NCI-H446 (cell line): ENCODE measurements at regions not wholly inside any gene's neighbourhood (a gene's known extent, or its start where the extent isn't known, plus 50 kb on each side); places are given as distances from the start of the nearest gene placed in this dataset.
A peak's percentile ranks its signal among the peaks of the same experiment; 100 is the strongest.

Source experiments
- DNase-seq, 2 experiments: peaks; one replicate each; lab custom pipeline; 2025; lab: John Stamatoyannopoulos, UW

GRCh38 chr10:132115732-132116131, 50.0 kb downstream of the JAKMIP3 start:
- no peak for DNase-seq

- no peak for DNase-seq
Measured at GRCh38 chr10:132117146-132117545, 51.4 kb downstream of the JAKMIP3 start.

- DNase-seq: no peak
Measured at GRCh38 chr10:132117636-132118190, 52.0 kb downstream of the JAKMIP3 start.

DNA sequence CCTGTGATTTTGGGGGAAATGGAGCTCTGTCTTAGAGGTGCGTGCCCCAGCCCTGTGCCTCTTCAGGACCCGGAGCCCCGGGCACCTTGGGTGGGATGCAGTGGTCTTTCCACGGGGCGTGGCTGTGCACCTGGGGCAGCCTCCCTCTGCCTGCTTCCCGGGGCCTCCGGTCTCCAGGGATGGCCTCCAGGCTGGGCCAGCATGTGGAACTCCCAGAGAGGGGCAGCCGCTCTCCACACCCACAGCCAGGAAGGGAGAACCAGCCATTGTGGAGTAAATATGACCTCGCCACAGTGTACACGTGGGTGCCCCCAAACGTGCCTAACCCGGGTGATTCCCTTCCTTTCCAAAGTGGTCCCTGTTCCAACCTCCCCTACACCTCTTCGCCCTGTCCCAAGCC, 52.6 kb downstream of the JAKMIP3 start:
- no peak for DNase-seq

- no peak for DNase-seq
Measured at GRCh38 chr10:132120200-132120599, 54.5 kb downstream of the JAKMIP3 start.

GRCh38 chr10:132120734-132121510, 55.2 kb downstream of the JAKMIP3 start:
- DNase-seq: no peak

DNA sequence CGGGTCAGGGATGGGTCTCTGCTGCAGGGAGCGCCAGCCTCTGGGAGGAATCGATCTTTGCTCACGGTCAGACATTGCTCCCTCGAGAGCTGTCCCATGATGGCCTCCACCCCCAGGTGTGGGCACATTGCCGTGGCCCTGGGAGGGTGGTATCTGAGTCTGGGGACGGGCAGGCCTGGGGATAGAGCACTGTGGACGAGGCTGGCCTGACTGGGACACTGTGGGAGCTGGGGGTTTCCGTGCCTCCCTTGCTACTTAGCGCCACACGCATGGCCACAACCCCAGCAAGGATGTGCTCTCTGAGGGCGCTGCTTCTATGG, 55.7 kb downstream of the JAKMIP3 start:
- no peak for DNase-seq

GRCh38 chr10:132122097-132122861, 56.5 kb downstream of the JAKMIP3 start:
- DNase-seq: no peak

DNA sequence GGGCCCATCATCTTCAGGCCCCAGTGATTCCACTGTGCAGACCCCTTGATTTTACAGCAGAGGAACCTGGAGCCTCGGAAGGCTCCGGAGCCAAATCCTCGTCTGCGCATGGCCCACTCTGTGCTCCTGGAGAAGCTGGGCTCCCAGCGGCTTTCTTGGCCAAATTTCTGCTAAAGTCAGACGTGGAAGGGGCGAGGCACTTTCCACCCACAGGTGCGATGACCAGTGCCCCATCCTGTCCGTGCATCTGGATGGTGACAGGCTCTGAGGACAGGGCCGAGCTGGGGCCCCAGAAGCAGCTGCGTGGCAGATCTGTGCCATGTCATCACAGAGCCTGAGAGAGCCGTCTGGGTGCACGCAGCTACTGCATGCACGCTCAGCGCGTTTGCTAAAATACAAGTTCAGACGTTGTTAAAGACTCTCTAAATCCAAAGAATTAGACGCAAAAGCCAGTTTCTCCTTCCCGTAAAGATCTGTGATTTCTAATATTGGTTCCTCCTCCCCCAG, 57.2 kb downstream of the JAKMIP3 start:
- no peak for DNase-seq

DNA sequence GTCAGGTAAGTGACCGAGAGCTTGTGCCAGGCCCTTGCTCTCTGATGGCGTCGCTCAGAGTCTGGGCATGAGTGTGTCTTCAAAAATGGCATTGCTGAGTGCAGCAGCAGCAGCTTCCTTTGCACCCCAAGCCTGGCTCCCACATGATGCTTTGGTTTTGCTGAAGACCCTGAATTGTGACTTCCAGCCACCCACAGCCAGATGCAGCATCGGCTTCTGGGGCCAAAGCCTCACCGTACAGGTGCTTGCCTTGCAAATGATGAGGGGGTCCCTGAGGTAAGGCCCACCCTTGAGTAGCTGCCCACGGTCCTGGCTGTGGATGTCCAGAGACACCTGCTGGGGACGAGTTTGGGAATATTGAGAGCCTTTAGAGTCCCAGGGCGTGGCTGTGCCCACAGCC, 57.9 kb downstream of the JAKMIP3 start:
- no peak for DNase-seq

DNA sequence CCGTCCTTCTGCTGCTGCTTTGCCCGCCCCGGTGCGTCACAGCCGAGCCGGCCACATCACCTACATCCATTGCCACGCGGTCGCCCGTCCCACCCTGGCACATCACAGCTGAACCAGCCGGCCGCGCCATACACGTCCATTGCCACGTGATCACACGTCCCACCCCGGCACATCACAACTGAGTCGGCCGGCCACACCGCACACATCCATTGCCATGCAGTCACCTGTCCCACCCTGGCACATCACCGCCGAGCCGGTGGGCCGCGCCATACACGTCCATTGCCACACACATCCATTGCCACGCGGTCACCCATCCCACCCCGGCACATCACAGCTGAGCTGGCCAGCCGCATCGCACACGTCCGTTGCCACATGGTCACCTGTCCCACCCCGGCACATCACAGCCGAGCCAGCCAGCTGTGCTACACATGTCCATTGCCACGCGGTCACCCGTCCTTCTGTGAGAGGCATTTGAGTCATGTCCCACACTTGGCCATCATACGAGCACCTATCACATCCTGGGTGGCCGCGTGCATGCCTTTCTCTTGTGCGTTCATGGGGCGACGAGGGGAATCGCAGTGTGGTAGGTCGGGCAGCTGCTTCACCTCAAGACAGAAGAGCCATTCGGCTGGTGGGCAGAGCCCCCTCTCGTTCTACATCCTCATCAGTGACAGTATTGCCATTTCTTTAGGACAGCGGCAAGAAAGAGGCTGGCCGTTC, 58.6 kb downstream of the JAKMIP3 start:
- DNase-seq: no peak

DNA sequence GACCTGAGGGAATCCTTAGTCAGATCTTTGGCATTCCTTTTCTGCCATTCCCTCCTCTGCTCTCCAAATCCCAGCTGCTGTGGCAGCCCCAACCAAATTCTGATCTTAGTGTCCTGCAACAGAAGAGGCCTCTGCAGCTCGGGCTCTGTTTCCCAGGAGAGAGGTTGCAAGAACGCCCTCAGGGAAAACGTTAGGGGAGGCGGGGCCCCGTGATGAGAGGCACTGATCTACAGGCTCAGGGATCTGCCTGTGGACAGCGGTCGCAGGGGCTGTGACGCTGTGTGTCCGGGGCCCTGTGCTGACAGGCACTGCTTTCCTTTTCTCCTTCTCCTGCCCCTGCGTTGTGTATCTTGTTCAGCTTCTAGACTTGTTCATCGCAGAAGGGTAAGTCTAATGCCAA, 57.3 kb upstream of the DPYSL4 start:
- DNase-seq: no peak

GRCh38 chr10:132130286-132131265, 56.2 kb upstream of the DPYSL4 start:
- no peak for DNase-seq

DNA sequence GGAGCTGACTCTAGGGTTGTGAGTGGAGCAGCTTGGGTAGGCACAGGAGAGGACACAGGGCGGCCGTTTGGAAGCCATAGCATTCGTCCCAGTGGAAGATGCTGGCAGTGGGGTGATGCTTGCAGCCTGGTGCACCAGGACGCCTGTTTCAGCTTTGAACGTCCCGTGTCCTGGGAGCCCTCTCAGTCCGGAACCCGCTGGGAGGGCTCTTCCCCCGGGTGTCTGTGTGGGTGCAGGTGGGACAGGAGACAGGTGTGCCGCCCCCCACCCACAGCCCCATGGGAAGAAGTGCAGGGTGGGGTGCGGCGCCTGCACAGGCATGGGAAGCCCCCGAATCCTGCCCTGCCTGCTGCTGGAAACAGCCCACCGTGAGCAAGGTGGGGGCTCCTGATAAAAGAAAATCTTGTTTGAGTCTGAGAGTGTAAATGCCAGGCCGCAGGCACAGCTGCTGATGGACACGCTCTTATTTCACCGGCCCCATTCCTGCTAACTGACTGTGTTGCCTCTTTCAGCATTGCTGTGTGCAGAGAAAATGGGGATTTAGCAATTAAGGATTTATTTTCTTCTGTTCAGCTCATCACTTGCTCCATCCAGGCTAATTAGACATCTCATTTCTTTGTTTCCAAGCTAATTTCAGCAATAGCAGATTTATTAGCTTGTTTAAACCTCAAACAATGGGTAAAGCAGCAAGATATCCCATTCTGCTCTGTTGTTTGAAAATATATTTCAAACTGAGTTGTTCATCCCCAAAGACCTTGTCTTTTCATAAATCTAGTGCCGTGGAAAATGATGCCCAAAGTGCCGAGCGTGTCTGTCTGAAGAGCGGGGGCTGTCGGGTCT, 54.9 kb upstream of the DPYSL4 start:
- DNase-seq: no peak

DNA sequence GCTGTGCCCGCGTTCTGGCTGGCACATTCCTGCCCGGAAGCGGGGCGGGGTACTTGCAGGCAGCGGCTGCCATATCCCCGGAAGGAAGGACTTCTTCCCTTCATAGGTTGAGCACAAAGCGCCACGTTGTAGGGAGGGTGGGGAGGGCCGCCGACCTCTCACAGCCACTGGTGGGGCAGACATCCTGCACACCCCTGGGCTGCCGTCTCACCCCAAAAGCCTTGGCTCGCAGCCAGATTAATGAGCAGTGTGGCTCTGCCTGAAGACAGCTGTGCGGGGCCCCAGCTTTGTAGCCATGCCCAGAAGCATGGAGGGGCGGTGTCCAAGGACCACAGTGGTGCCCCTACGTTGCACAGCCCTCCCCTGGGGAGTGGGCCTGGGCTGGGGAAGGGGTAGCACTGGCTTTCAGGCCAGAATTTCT, 54.3 kb upstream of the DPYSL4 start:
- peak in 1 of 2 experiments; percentile 6 for DNase-seq

DNA sequence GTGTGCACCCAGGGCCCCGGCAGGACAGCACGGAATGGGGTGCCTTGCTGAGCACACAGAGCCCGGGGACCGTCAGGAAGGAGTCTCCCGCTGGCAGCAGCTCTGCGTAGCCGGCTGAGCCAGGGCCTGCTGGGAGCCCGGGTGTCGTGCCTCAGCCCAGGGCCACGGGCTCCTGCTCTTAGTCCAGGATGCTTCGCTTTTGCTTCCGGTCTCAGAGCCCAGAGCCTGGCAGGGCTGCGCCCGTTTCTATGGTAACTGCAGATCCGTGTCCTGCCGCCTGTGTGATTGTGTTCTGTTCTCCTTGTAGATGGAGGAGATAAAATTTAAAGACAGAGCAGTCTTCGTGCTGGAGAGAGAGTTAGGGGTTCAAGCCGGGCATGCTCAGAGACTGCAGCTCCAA, 53.7 kb upstream of the DPYSL4 start:
- DNase-seq: peak in 1 of 2 experiments; percentile 34

DNA sequence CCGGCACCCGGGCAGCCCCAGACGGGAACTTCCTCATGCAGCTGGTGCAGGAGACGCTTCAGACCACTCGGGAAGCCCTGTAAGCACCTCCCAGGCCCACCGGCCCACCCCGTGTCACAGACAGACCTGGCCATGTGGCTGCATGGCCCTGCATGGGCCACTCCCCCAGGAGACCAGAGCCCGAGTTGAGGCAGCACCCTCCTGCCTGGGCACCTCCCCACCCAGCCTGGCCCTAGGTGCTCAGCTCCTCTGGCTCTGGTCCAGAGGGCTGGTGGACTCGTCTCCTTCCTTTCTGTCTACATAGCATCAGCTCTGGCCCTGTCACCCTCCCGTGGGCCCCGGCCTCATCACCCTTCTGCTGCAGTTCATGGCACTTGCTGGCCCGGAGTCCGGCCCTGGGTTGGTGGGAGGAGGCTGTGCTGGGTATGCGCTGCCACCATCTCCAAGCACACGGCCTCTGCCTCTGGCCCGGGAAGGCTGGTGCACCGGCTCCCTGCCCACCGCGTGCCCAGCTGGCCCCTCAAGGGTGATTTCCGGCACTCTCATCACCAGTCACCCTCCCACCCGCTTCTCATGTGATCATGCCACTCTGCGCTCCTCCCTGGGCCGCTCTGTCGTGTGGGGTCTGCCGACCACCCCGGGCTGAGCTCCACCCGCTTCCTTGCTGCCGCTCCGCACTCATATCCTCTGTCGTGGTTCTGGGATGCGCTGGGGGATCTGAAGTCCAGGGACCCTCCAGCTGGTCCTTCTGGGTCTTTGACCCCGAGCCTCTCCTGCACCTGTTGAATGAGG, 53.1 kb upstream of the DPYSL4 start:
- no peak for DNase-seq

DNA sequence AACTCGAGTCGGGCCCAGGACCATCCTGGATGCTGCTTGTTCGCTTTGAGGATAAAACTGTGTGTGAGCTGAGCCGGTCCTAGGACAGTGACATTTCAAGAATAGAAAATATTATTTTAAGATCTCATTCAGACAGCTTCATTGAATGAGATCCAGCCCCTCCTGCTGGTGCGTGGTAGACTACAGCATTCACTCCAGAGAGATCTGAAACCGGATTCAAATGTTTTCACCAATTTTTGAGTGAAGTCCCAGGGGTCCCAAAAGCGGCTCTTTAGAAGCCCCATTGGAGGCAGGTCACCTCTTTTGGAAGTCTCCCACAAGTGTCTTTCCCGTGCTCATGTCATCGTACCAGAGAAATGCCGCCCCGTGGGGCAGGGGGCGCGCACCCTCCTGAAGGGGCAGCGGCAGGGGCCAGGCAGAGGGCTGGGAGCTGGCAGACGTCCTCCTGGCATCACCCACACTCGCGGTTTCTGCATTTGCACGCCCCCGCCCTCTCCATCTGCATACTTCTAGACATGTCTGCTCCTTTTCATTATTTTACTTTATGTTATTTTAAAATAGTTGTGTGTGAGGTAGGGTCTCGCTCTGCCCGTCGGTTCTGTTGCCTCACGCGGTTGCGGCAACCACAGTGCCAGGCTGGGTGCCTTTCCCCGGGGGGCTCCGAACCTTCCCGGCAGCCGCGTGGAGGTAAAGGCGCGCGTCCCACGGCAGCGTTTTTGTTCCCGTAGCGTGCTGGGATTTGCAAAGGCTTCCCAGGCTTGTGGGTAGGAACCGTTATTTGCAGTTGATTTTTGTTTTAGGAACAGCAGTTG, 52.3 kb upstream of the DPYSL4 start:
- no peak for DNase-seq
